Panc1 (cell line): ENCODE measurements at regions not wholly inside any gene's neighbourhood (a gene's known extent, or its start where the extent isn't known, plus 50 kb on each side); places are given as distances from the start of the nearest gene placed in this dataset.

Experiments
- CTCF ChIP-seq: fragments of 450-650 bp; IDR thresholded peaks from 2 replicates; pipeline ENCODE4 v1.5.1; 2017; ENCODE audit warnings: mild to moderate bottlenecking
- POLR2AphosphoS5 ChIP-seq: IDR thresholded peaks from 2 replicates; pipeline ENCODE4 v1.6.1; 2012; ENCODE audit warnings: mild to moderate bottlenecking, low read depth, low read length, moderate library complexity
- REST ChIP-seq, 2 experiments: IDR thresholded peaks; 2 replicates each; pipeline ENCODE4 v1.6.1; 2011 to 2012; ENCODE audit warnings: low read depth in 2 of 2, control low read depth in 1 of 2, low read length in 1 of 2, mild to moderate bottlenecking in 1 of 2, moderate library complexity in 1 of 2; ENCODE audit not compliant: insufficient read depth in 1 of 2
- SIN3A ChIP-seq: IDR thresholded peaks from 2 replicates; pipeline ENCODE4 v1.6.1; 2012; ENCODE audit warnings: low read depth, mild to moderate bottlenecking, low read length, moderate library complexity, borderline replicate concordance; ENCODE audit not compliant: insufficient read depth
- TCF7L2 ChIP-seq: IDR thresholded peaks from 2 replicates; pipeline ENCODE4 v1.6.1; 2011; ENCODE audit warnings: mild to moderate bottlenecking, low read depth, low read length, inconsistent platforms

GRCh38 chr10:65010845-65011244, 1489.6 kb downstream of the REEP3 start:
- no peak for TF ChIP-seq CTCF
- TF ChIP-seq POLR2AphosphoS5 = no peak
- no peak for TF ChIP-seq REST (IDR thresholded peaks at IDR 0.05; ENCODE audit: insufficient read depth in 1 of 2, low read depth in 2 of 2, low read length in 1 of 2)
- no peak for TF ChIP-seq TCF7L2
- TF ChIP-seq SIN3A = no peak
